SU-DHL-6 (cell line): ENCODE measurements at regions not wholly inside any gene's neighbourhood (a gene's known extent, or its start where the extent isn't known, plus 50 kb on each side); places are given as distances from the start of the nearest gene placed in this dataset.

Source experiments
- CTCF ChIP-seq: fragments of 200-600 bp; sonication (generic); IDR thresholded peaks from one replicate; pipeline ENCODE4 v1.5.1; 2017; ENCODE audit warnings: antibody characterized with exemption, mild to moderate bottlenecking, low read length, moderate library complexity; ENCODE audit not compliant: insufficient read depth, poor library complexity, severe bottlenecking
- EZH2phosphoT487 ChIP-seq: fragments of 200-600 bp; sonication (generic), shearing (Covaris generic); conservative IDR thresholded peaks from 2 replicates; pipeline ENCODE4 v1.6.1; 2018; ENCODE audit warnings: mild to moderate bottlenecking, antibody characterized with exemption, low read length, moderate library complexity, mixed read lengths

- TF ChIP-seq CTCF: no peak
- TF ChIP-seq EZH2phosphoT487: no peak
These were observed 255.5 kb upstream of the SEMA6A start for GRCh38 chr5:116830079-116830478.
